ENCODE measurements at regions not wholly inside any gene's neighbourhood (a gene's known extent, or its start where the extent isn't known, plus 50 kb on each side); places are given as distances from the start of the nearest gene placed in this dataset.

- no peaks in the 10 kb centered on the region for H3K27me3 ChIP-seq
- DNase-seq (ENCODE audit: extremely low spot score), result no peak
- TF ChIP-seq CTCF (IDR thresholded peaks at IDR 0.05) (no peak), POLR2A (IDR thresholded peaks at IDR 0.05; ENCODE audit: low read depth) (no peak), POLR2AphosphoS5 (IDR thresholded peaks at IDR 0.05) (no peak), EP300 (IDR thresholded peaks at IDR 0.05) (no peak)
- H3K9me3 ChIP-seq, result no peaks in the 10 kb centered on the region
- WGBS, result 65% methylated on average over 1 of the region's 1 CpG
- no peak overlapping the region for H3K27ac ChIP-seq (replicated peaks in 1 of 4)
- H3K36me3 ChIP-seq, result no peaks in the 10 kb centered on the region
- H3K4me1 ChIP-seq, result no peaks in the 10 kb centered on the region
- intact Hi-C loops (cut with DNase I), result no loop called here
- no peak overlapping the region for H3K4me3 ChIP-seq
Measured at GRCh38 chr2:198478361-198478760, 674.0 kb downstream of the PLCL1 start.

- no peaks in the 10 kb centered on the region for H3K4me1 ChIP-seq
- H3K9me3 ChIP-seq, result no peaks in the 10 kb centered on the region
- intact Hi-C loops (cut with DNase I), result no loop called here
- 42% methylated on average over 1 of the region's 1 CpG for WGBS
- DNase-seq (ENCODE audit: extremely low spot score), result no peak
- no peak overlapping the region for H3K4me3 ChIP-seq
- TF ChIP-seq CTCF (IDR thresholded peaks at IDR 0.05) (no peak), POLR2AphosphoS5 (IDR thresholded peaks at IDR 0.05) (no peak), EP300 (IDR thresholded peaks at IDR 0.05) (no peak), POLR2A (IDR thresholded peaks at IDR 0.05; ENCODE audit: low read depth) (no peak)
- no peaks in the 10 kb centered on the region for H3K36me3 ChIP-seq
- H3K27me3 ChIP-seq, result no peaks in the 10 kb centered on the region
- H3K27ac ChIP-seq (replicated peaks in 1 of 4), result no peak overlapping the region
Measured at GRCh38 chr2:198476007-198476406, 671.6 kb downstream of the PLCL1 start.

GRCh38 chr2:198471291-198471690 lies 666.9 kb downstream of the PLCL1 start:
- TF ChIP-seq POLR2A (IDR thresholded peaks at IDR 0.05; ENCODE audit: low read depth) (no peak), EP300 (IDR thresholded peaks at IDR 0.05) (no peak), CTCF (IDR thresholded peaks at IDR 0.05) (no peak), POLR2AphosphoS5 (IDR thresholded peaks at IDR 0.05) (no peak)
- H3K4me3 ChIP-seq, result no peak overlapping the region
- intact Hi-C loops (cut with DNase I), result no loop called here
- no peaks in the 10 kb centered on the region for H3K4me1 ChIP-seq
- H3K27me3 ChIP-seq, result no peaks in the 10 kb centered on the region
- 64% methylated on average over 2 of the region's 2 CpGs for WGBS
- no peaks in the 10 kb centered on the region for H3K36me3 ChIP-seq
- DNase-seq (ENCODE audit: extremely low spot score), result no peak
- H3K9me3 ChIP-seq, result no peaks in the 10 kb centered on the region
- H3K27ac ChIP-seq (replicated peaks in 1 of 4), result no peak overlapping the region

- no peaks in the 10 kb centered on the region for H3K36me3 ChIP-seq
- H3K27me3 ChIP-seq, result no peaks in the 10 kb centered on the region
- DNase-seq (ENCODE audit: extremely low spot score), result no peak
- intact Hi-C loops (cut with DNase I), result no loop called here
- no peak overlapping the region for H3K27ac ChIP-seq (replicated peaks in 1 of 4)
- TF ChIP-seq CTCF (IDR thresholded peaks at IDR 0.05), result no peak
- TF ChIP-seq POLR2AphosphoS5 (IDR thresholded peaks at IDR 0.05), result no peak
- TF ChIP-seq POLR2A (IDR thresholded peaks at IDR 0.05; ENCODE audit: low read depth), result no peak
- no peak for TF ChIP-seq EP300 (IDR thresholded peaks at IDR 0.05)
- no peaks in the 10 kb centered on the region for H3K4me1 ChIP-seq
- 85% methylated on average over 3 of the region's 3 CpGs for WGBS
- no peak overlapping the region for H3K4me3 ChIP-seq
- H3K9me3 ChIP-seq, result no peaks in the 10 kb centered on the region
Measured at GRCh38 chr2:198468136-198468535, 663.7 kb downstream of the PLCL1 start.

GRCh38 chr2:198465970-198466369 lies 661.6 kb downstream of the PLCL1 start:
- 88% methylated on average over 6 of the region's 6 CpGs for WGBS
- Histone ChIP-seq H3K36me3 (no peaks in the 10 kb centered on the region), H3K27me3 (no peaks in the 10 kb centered on the region), H3K4me3 (no peak overlapping the region), H3K27ac (replicated peaks in 1 of 4) (no peak overlapping the region), H3K9me3 (no peaks in the 10 kb centered on the region), H3K4me1 (no peaks in the 10 kb centered on the region)
- intact Hi-C loops (cut with DNase I), result no loop called here
- no peak for DNase-seq (ENCODE audit: extremely low spot score)
- TF ChIP-seq CTCF (IDR thresholded peaks at IDR 0.05) (no peak), EP300 (IDR thresholded peaks at IDR 0.05) (no peak), POLR2AphosphoS5 (IDR thresholded peaks at IDR 0.05) (no peak), POLR2A (IDR thresholded peaks at IDR 0.05; ENCODE audit: low read depth) (no peak)

Measured in esophagus muscularis mucosa (tissue), 4 donors.